ENCODE measurements at regions not wholly inside any gene's neighbourhood (a gene's known extent, or its start where the extent isn't known, plus 50 kb on each side); places are given as distances from the start of the nearest gene placed in this dataset.

DNA sequence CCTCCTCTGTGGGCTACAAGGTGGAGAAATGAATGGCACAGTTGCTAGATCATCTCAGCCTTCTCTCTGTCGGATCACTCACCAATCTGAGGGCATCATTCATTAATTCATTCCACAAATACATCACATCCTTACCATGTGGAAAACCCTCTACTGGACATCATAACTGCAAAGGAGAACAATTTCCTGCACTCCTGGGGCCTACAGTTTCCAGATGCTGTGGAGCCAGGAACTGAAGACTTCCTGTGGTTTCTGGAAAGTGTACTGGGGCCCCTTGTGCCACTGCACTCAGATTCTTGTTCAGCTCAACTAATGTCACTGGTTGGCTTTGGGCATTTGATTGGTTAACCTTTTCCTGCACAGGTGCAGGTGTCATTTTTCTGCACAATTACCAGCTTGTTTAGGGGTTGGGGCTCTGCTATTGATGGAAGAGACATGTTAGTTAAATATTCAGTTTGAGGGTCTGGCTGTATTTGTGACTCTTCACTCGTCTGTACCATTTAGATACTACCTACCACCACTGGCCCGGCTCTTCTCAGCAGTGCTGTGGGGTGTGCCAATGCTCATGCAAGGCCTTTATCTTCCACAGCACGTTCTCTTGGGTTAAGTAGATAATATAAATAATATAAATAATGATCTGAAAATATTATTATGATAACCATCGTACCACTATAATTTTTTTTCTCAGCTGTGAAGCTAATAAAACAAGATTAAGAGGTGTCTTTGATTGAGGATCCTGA is 427.3 kb downstream of the TSN start:
- no peak for DNase-seq

DNA sequence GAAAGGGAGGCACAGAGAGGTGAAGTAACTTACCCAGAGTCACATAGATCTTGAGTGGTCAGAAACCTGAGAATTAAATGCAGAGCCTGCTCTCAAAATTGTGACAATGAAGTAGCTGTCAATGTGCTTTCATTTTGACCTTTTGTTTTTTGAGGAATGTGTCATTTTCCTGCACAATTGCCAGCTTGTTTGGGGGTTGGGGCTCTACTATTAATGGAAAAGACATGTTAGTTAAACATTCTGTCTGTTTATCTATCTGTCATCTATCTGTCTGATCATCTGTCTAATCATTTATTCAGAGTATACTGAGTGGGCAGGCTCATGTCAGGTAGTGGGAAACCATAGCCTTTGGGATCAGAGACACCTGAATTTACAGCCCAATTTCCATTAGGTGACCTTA is 428.4 kb downstream of the TSN start:
- no peak for DNase-seq

DNA sequence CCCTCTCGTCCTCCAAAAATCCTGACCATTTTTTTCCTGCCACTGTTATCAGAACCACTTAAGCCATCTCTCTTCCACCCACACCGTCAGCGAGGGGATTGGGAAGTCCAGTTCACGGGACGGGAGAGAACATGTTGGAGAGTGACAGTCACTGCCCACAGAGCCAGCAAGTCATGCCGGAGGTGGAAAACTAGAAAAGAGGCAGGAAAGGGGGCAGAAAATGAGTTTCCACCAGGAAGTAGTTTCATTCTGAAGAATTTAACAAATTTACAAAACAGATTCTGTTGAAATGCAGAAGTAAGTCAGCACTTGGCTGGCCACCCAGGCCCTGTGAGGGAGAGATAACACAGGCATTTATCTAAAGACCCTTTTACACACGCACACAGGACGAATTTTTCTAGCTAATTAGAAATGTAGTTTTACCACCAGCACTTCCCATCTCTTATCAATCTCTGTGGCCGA is 431.3 kb downstream of the TSN start:
- DNase-seq, result no peak

DNA sequence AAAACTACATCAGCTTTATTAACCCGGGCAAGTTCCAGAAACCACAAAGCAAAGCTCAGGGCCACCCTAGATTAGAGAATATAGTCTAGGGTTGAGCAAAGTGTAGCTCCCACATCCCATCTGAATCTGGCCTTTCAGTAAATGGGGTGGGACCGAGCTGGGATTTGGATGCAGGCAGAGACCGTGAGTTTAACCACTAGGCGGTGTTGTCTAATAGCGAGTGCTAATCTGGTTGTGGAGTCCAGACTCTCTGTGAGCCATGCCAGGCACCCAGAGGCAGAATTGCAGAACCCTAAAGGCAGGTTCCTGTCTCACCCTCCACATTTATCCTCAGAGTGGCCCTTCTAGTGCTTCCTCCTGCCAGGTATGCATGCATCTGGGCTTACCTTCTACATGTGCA is 435.9 kb downstream of the TSN start:
- peak; percentile 24 for DNase-seq

DNA sequence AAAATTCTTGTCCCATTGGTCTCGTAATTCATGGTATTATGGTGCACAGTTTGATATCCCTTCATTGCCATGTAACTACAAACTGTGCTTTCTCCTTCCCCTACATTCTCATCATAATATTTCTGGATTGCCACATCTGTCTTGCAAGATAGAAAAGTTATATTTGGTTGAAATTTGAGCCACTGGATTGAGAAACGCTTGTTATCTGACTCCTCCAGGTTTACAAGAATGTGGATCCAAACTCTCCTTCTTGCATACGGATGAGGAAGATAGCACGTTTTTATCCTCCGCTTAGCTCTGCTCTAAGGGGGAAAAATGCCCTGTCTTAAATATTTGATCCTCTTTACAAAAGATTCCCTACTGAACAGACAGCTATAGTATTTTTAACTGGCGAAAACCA is 438.2 kb downstream of the TSN start:
- no peak for DNase-seq

GRCh38 chr2:122194546-122194945 is 439.1 kb downstream of the TSN start:
- DNase-seq, result no peak

- DNase-seq, result peak; percentile 88
Observed at GRCh38 chr2:122203523-122203922, 448.1 kb downstream of the TSN start.

GRCh38 chr2:122205641-122206040 is 450.2 kb downstream of the TSN start:
- no peak for DNase-seq

DNA sequence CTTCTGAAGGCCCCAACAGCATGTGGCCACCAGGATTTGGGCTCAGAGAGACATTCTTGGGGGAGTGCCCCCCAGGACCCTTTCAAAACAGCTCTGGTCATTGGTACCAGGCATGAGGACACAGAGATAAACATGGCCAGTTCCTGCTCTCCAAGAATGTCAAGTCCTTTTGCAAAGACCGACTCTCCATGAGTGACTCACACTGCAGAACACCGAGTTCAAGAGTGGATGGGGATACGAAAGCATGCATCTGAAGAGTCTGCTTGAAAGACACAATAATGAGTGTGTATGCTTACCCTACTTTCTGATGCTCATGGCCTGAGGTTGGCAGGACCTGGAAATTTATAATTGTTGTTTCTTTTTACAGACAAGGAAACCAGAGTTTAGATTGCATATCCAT is 450.6 kb downstream of the TSN start:
- no peak for DNase-seq

DNA sequence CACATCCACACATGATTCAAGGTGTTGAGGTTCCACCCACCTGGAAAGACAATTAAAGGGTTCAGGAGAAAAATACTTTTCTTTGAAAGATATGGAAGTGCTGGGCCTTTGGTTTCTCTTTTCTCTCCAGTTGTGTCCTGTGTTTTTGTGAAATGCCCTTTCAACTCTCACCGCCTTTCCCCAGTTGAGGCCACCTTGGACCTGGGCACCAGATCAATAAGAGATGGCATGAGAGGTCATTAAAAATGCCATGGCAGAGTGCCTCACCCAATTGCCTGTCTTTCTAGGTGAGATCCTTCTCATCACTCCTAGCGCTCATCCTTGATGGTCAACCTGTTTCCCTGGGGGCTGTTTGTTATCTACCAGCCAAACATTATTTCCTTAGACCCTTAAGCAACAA is 453.9 kb downstream of the TSN start:
- no peak for DNase-seq

GRCh38 chr2:122210065-122210464 is 454.6 kb downstream of the TSN start:
- no peak for DNase-seq

GRCh38 chr2:122210898-122211856 is 455.7 kb downstream of the TSN start:
- no peak for DNase-seq

DNA sequence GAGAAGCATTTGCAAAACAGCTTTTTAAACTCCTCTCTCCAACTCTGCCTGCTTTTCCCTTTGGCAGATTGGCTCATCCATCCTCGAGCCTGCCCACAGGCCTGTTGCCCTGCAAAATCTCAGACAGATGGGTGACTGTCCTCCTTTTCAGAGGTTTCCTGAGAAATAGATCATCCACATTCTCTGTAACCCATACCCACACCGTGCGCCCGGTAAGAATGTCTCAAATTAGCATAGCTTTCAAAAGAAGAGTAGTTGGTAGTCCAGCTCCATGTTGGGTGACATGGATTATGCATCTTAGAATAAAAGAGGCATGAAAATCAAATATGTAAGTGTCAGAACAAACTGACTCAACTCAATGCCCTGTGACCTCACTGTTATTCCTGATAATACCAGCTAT is 457.9 kb downstream of the TSN start:
- DNase-seq, result no peak

GRCh38 chr2:122216071-122216470 is 460.6 kb downstream of the TSN start:
- DNase-seq, result no peak

- no peak for DNase-seq
Observed at GRCh38 chr2:122216901-122217300, 461.4 kb downstream of the TSN start.

- DNase-seq, result no peak
Observed at GRCh38 chr2:122218596-122218995, 463.1 kb downstream of the TSN start.

- DNase-seq, result no peak
Observed at GRCh38 chr2:122219504-122219903, 464.1 kb downstream of the TSN start.

DNA sequence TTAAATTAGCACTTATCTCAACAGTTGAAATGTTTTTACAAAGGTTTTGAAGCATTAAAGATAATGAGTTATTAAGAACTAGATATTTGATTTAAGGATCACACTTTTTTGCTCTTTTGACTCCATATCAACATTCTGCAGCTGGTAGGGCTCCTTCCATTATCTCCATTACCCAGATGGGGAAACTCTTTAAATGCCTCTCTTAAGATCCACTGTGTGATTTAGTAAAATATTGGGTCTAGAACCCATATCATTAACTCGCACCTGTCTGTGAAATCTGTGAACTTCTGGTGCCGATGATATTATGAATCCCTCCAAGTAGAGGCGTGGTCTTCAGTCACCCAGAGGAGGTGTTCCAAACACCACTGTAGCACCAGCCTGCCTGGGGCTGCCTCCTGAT is 466.2 kb downstream of the TSN start:
- DNase-seq, result no peak

GRCh38 chr2:122231296-122231695 is 475.8 kb downstream of the TSN start:
- DNase-seq, result no peak

DNA sequence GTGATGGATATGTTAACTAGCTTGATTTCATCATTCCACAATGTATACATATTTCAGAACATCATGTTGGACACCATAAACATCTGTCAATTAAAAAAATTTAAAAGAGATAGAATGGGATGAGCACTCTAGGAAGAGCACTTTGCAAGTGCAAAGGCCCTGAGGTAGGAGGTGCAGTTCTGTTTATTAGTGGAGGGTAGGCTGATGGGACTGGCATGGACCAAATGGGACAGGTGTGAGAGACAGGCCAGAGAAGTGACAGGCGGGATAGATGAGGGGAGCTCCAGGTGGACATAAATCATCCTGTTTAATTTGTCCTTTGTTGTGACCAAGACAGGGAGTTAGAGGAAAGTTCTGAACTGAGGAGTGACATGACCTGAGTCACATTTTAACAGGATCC is 477.9 kb downstream of the TSN start:
- DNase-seq, result no peak

- peak; percentile 50 for DNase-seq
Observed at GRCh38 chr2:122236152-122236874, 480.9 kb downstream of the TSN start.

DNA sequence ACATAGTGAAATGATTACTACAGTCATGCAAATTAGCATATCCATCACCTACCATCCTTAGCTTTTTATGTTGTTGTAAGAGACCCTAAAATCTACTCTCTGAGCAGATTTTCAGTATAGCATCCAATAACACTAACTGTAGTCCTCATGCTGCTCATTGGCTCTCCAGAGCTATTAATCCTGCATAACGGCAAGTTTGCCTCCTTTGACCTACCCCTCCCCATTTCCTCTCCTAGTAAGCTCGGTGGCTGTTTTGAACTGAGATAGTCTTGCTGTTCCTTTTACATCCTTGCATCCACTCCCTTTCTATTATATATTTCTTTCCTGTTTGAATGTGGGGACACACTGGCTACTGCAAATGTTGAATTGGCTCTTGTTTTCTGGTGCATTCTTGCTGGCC is 481.5 kb downstream of the TSN start:
- no peak for DNase-seq

GRCh38 chr2:122237450-122237849 is 482.0 kb downstream of the TSN start:
- DNase-seq, result no peak

Data from fibroblast of skin of right biceps (primary cell).